ENCODE measurements at regions not wholly inside any gene's neighbourhood (a gene's known extent, or its start where the extent isn't known, plus 50 kb on each side); places are given as distances from the start of the nearest gene placed in this dataset.

DNA sequence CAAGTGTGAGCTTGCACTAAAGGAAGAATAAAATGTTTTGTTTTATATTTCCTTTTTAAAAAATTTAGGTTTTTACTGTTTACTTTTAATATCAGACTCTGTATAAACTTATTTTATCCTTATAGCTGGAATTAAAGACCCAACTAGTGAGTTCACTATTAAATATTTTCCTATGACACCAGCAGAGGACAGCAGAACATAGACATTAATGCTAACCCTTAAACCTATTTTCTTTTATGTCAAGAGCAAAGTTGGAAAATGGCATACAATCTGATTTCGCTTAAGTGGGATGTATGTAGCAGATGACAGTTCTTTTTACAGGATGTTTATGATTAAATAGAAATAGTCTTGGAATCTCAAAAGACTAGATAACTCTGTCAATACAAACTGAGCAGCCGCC is 188.2 kb upstream of the XIRP2 start:
- intact Hi-C loops (cut with micrococcal nuclease; ENCODE audit: unreplicated experiment) (loop anchor here (5.0 kb wide), 1 partner anchor 512 kb away; no protein-coding TSS in a partner anchor), in situ Hi-C loops (cut with MboI) (no loop called here)
- RAD21 ChIA-PET (ENCODE audit: unreplicated experiment) = interaction anchor here (1.1 to 3.2 kb wide), 4 partner anchors 161 to 1419 kb away, joined by 3 to 13 read pairs (median 3); no protein-coding TSS in a partner anchor
- H3K4me1 ChIP-seq (ENCODE audit: control insufficient read depth, insufficient read depth, low read length) = no peaks in the 10 kb centered on the region
- ATAC-seq (peak; percentile 42; the same call in 1 of the 3 replicates), DNase-seq (ENCODE audit: low read depth, low spot score) (no peak), FAIRE-seq (no peak)
- no peaks in the 10 kb centered on the region for H3K9me3 ChIP-seq (replicated peaks; ENCODE audit: control insufficient read depth, insufficient read depth, low read length)
- TF ChIP-seq TAF1 (IDR thresholded peaks at IDR 0.05; ENCODE audit: borderline replicate concordance, low read depth, low read length) = no peak
- TF ChIP-seq ATF7 (IDR thresholded peaks at IDR 0.05; ENCODE audit: low read depth) = no peak
- peak; percentile 53 for TF ChIP-seq RAD21 (IDR thresholded peaks at IDR 0.05; ENCODE audit: insufficient read depth, low read depth, low read length)
- TF ChIP-seq SMC3 (IDR thresholded peaks at IDR 0.05; ENCODE audit: borderline replicate concordance, low read length) = peak; percentile 45; the same call in 1 of the 2 replicates
- TF ChIP-seq TCF3 (IDR thresholded peaks at IDR 0.05; ENCODE audit: borderline replicate concordance, insufficient read depth, low read depth, low read length) = no peak
- TF ChIP-seq CTCF (IDR thresholded peaks at IDR 0.05 in 2 of 3, conservative IDR thresholded peaks at IDR 0.05 in 1 of 3; ENCODE audit: control insufficient read depth in 2 of 3, extremely low read depth in 1 of 3, insufficient read depth in 1 of 3, low read depth in 3 of 3, low read length in 3 of 3) = peak in 1 of 3 experiments; percentile 56; a peak in 2 of 6 replicates
- TF ChIP-seq, protein P1, sequence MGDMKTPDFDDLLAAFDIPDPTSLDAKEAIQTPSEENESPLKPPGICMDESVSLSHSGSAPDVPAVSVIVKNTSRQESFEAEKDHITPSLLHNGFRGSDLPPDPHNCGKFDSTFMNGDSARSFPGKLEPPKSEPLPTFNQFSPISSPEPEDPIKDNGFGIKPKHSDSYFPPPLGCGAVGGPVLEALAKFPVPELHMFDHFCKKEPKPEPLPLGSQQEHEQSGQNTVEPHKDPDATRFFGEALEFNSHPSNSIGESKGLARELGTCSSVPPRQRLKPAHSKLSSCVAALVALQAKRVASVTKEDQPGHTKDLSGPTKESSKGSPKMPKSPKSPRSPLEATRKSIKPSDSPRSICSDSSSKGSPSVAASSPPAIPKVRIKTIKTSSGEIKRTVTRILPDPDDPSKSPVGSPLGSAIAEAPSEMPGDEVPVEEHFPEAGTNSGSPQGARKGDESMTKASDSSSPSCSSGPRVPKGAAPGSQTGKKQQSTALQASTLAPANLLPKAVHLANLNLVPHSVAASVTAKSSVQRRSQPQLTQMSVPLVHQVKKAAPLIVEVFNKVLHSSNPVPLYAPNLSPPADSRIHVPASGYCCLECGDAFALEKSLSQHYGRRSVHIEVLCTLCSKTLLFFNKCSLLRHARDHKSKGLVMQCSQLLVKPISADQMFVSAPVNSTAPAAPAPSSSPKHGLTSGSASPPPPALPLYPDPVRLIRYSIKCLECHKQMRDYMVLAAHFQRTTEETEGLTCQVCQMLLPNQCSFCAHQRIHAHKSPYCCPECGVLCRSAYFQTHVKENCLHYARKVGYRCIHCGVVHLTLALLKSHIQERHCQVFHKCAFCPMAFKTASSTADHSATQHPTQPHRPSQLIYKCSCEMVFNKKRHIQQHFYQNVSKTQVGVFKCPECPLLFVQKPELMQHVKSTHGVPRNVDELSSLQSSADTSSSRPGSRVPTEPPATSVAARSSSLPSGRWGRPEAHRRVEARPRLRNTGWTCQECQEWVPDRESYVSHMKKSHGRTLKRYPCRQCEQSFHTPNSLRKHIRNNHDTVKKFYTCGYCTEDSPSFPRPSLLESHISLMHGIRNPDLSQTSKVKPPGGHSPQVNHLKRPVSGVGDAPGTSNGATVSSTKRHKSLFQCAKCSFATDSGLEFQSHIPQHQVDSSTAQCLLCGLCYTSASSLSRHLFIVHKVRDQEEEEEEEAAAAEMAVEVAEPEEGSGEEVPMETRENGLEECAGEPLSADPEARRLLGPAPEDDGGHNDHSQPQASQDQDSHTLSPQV (IDR thresholded peaks at IDR 0.05) = no peak
- no peak for TF ChIP-seq SREBF1 (IDR thresholded peaks at IDR 0.05; ENCODE audit: low read length)
- no peak for TF ChIP-seq PKNOX1 (IDR thresholded peaks at IDR 0.05)
- TF ChIP-seq, protein P2, sequence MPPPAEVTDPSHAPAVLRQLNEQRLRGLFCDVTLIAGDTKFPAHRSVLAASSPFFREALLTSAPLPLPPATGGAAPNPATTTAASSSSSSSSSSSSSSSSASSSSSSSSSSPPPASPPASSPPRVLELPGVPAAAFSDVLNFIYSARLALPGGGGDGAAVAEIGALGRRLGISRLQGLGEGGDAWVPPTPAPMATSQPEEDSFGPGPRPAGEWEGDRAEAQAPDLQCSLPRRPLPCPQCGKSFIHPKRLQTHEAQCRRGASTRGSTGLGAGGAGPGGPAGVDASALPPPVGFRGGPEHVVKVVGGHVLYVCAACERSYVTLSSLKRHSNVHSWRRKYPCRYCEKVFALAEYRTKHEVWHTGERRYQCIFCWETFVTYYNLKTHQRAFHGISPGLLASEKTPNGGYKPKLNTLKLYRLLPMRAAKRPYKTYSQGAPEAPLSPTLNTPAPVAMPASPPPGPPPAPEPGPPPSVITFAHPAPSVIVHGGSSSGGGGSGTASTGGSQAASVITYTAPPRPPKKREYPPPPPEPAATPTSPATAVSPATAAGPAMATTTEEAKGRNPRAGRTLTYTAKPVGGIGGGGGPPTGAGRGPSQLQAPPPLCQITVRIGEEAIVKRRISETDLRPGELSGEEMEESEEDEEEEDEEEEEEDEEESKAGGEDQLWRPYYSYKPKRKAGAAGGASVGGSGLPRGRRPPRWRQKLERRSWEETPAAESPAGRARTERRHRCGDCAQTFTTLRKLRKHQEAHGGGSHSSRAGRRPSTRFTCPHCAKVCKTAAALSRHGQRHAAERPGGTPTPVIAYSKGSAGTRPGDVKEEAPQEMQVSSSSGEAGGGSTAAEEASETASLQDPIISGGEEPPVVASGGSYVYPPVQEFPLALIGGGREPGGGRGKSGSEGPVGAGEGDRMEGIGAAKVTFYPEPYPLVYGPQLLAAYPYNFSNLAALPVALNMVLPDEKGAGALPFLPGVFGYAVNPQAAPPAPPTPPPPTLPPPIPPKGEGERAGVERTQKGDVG (CRISPR knock-in tag; IDR thresholded peaks at IDR 0.05) = no peak
- BruUV-seq (replicated peaks) = no TSS peak
- no peak overlapping the region for H2AFZ ChIP-seq (ENCODE audit: control insufficient read depth, low read depth, low read length)
- H3K27ac ChIP-seq (ENCODE audit: control insufficient read depth, insufficient read depth) = no peak overlapping the region
- no peaks in the 10 kb centered on the region for H4K20me1 ChIP-seq (ENCODE audit: control insufficient read depth, insufficient read depth)
- H3K36me3 ChIP-seq (ENCODE audit: control insufficient read depth in 2 of 2, insufficient read depth in 2 of 2, low read length in 1 of 2) = no peaks in the 10 kb centered on the region
- CTCF ChIA-PET = interaction anchor here (0.9 to 2.8 kb wide), 8 partner anchors 10 to 1419 kb away, joined by 3 to 19 read pairs (median 4); no protein-coding TSS in a partner anchor
- POLR2A ChIA-PET = no interaction called here
- SMC1A ChIA-PET (ENCODE audit: uncharacterized antibody, unreplicated experiment) = interaction anchor here (0.8 to 3.1 kb wide), 5 partner anchors 17 to 511 kb away, joined by 3 to 15 read pairs (median 3); no protein-coding TSS in a partner anchor
- H3K4me3 ChIP-seq = no peak overlapping the region
- H3K9ac ChIP-seq (ENCODE audit: control insufficient read depth, insufficient read depth, low read length) = no peak overlapping the region
- 33% methylated on average over 2 of the region's 2 CpGs for WGBS (ENCODE audit: insufficient coverage, insufficient replicate concordance, low lambda C conversion rate, missing lambda C conversion rate)
- H3K27me3 ChIP-seq (replicated peaks in 1 of 2; ENCODE audit: control insufficient read depth in 2 of 2, insufficient read depth in 2 of 2, low read length in 1 of 2) = no peaks in the 10 kb centered on the region
- H3K79me2 ChIP-seq (ENCODE audit: control insufficient read depth, insufficient read depth, low read length) = no peaks in the 10 kb centered on the region
- H3K4me2 ChIP-seq (ENCODE audit: control insufficient read depth, insufficient read depth) = no peak overlapping the region
